Chondrocyte (in vitro differentiated cells): ENCODE measurements at regions not wholly inside any gene's neighbourhood (a gene's known extent, or its start where the extent isn't known, plus 50 kb on each side); places are given as distances from the start of the nearest gene placed in this dataset.

Experiments used
- DNase-seq: peaks from one replicate; pipeline ENCODE4 v3.0.0; 2021; ENCODE audit warnings: mixed read lengths, low spot score
- H3K27ac Mint-ChIP-seq: one replicate; pipeline ENCODE4 v1.8.0; 2021; ENCODE audit warnings: mild to moderate bottlenecking, moderate library complexity, mixed read lengths; ENCODE audit not compliant: unreplicated experiment
- H3K27me3 Mint-ChIP-seq: 2 replicates; pipeline ENCODE4 v1.8.0; 2021; ENCODE audit warnings: low read depth, mixed read lengths
- H3K36me3 Mint-ChIP-seq: 2 replicates; pipeline ENCODE4 v1.8.0; 2021; ENCODE audit warnings: low read depth, mixed read lengths
- H3K4me1 Mint-ChIP-seq: 2 replicates; pipeline ENCODE4 v1.8.0; 2021; ENCODE audit warnings: low read depth, mild to moderate bottlenecking, mixed read lengths
- H3K4me3 Mint-ChIP-seq: one replicate; pipeline ENCODE4 v1.8.0; 2021; ENCODE audit warnings: mild to moderate bottlenecking, moderate library complexity, mixed read lengths; ENCODE audit not compliant: unreplicated experiment
- H3K9me3 Mint-ChIP-seq: 2 replicates; pipeline ENCODE4 v1.8.0; 2021; ENCODE audit warnings: low read depth, mixed read lengths
- CTCF ChIP-seq: fragments of 200-600 bp; sonication (generic); IDR thresholded peaks from 2 replicates; pipeline ENCODE4 v1.5.0; 2021; ENCODE audit warnings: antibody characterized with exemption, mild to moderate bottlenecking, moderate library complexity

GRCh38 chr15:38065721-38066345 is 131.4 kb downstream of the TMCO5A start:
- Mint-ChIP-seq H3K4me1 (peaks cover 61% of the 10 kb centered on the region), H3K27me3 (no peaks in the 10 kb centered on the region), H3K4me3 (no peak overlapping the region), H3K36me3 (no peaks in the 10 kb centered on the region), H3K27ac (no peak overlapping the region), H3K9me3 (no peaks in the 10 kb centered on the region)
- DNase-seq = no peak
- no peak for TF ChIP-seq CTCF

GRCh38 chr15:38066612-38067011 is 132.2 kb downstream of the TMCO5A start:
- Mint-ChIP-seq H3K4me3 (no peak overlapping the region), H3K36me3 (no peaks in the 10 kb centered on the region), H3K9me3 (no peaks in the 10 kb centered on the region), H3K27me3 (no peaks in the 10 kb centered on the region), H3K4me1 (peaks cover 62% of the 10 kb centered on the region), H3K27ac (no peak overlapping the region)
- DNase-seq = no peak
- no peak for TF ChIP-seq CTCF

- H3K9me3 Mint-ChIP-seq = no peaks in the 10 kb centered on the region
- H3K36me3 Mint-ChIP-seq = no peaks in the 10 kb centered on the region
- peak overlapping the region; percentile 100 for H3K27ac Mint-ChIP-seq
- no peak for DNase-seq
- TF ChIP-seq CTCF = peak; percentile 17
- H3K27me3 Mint-ChIP-seq = no peaks in the 10 kb centered on the region
- peaks cover 65% of the 10 kb centered on the region for H3K4me1 Mint-ChIP-seq
- peak overlapping the region; percentile 68 for H3K4me3 Mint-ChIP-seq
Observed at GRCh38 chr15:38068626-38069391, 134.4 kb downstream of the TMCO5A start.

GRCh38 chr15:38069511-38070011 is 135.1 kb downstream of the TMCO5A start:
- no peaks in the 10 kb centered on the region for H3K9me3 Mint-ChIP-seq
- TF ChIP-seq CTCF = no peak
- H3K27me3 Mint-ChIP-seq = no peaks in the 10 kb centered on the region
- peaks cover 73% of the 10 kb centered on the region for H3K4me1 Mint-ChIP-seq
- H3K27ac Mint-ChIP-seq = peak overlapping the region; percentile 100
- no peaks in the 10 kb centered on the region for H3K36me3 Mint-ChIP-seq
- no peak for DNase-seq
- H3K4me3 Mint-ChIP-seq = peak overlapping the region; percentile 68

GRCh38 chr15:38070778-38071177 is 136.3 kb downstream of the TMCO5A start:
- Mint-ChIP-seq H3K27me3 (no peaks in the 10 kb centered on the region), H3K9me3 (no peaks in the 10 kb centered on the region), H3K27ac (no peak overlapping the region), H3K4me1 (peaks cover 69% of the 10 kb centered on the region), H3K4me3 (no peak overlapping the region), H3K36me3 (no peaks in the 10 kb centered on the region)
- no peak for DNase-seq
- TF ChIP-seq CTCF = no peak
